Activated CD4-positive, alpha-beta T cell treated with anti-CD3 and anti-CD28 coated beads, Interleukin-2, amount 10 ng/mL, durations not matched to agents 24 days and 14 days (primary cell): ENCODE measurements at regions not wholly inside any gene's neighbourhood (a gene's known extent, or its start where the extent isn't known, plus 50 kb on each side); places are given as distances from the start of the nearest gene placed in this dataset.

Experiments used
- DNase-seq: peaks from one replicate; pipeline ENCODE4 v3.0.0; 2022
- H3K27ac Mint-ChIP-seq: one replicate; pipeline ENCODE4 v1.8.0; 2022; ENCODE audit warnings: mild to moderate bottlenecking, mixed read lengths
- H3K27me3 Mint-ChIP-seq: one replicate; pipeline ENCODE4 v1.8.0; 2022; ENCODE audit warnings: mixed read lengths
- H3K36me3 Mint-ChIP-seq: one replicate; pipeline ENCODE4 v1.8.0; 2022; ENCODE audit warnings: low read depth, mild to moderate bottlenecking, mixed read lengths
- H3K4me1 Mint-ChIP-seq: one replicate; pipeline ENCODE4 v1.8.0; 2021; ENCODE audit warnings: mixed read lengths
- H3K4me3 Mint-ChIP-seq: one replicate; pipeline ENCODE4 v1.8.0; 2022; ENCODE audit warnings: mild to moderate bottlenecking, moderate library complexity, mixed read lengths
- H3K9me3 Mint-ChIP-seq: one replicate; pipeline ENCODE4 v1.8.0; 2021; ENCODE audit warnings: mixed read lengths
- intact Hi-C: fragments of 100-400 bp; cut with micrococcal nuclease; formaldehyde crosslinking; loops from one replicate; pipeline ENCODE4 v1.15.1; 2023

- intact Hi-C loops: no loop called here
- Mint-ChIP-seq H3K9me3 (peaks cover 3% of the 10 kb centered on the region), H3K36me3 (no peaks in the 10 kb centered on the region), H3K27ac (no peak overlapping the region), H3K4me3 (no peak overlapping the region), H3K4me1 (peaks cover 9% of the 10 kb centered on the region), H3K27me3 (no peaks in the 10 kb centered on the region)
- DNase-seq: no peak
Observed at GRCh38 chr6:14932485-14933182, 313.2 kb upstream of the JARID2 start.

- intact Hi-C loops: no loop called here
Observed at GRCh38 chr6:14933183-14933544, 312.7 kb upstream of the JARID2 start.

GRCh38 chr6:14934013-14934412 is 311.9 kb upstream of the JARID2 start:
- intact Hi-C loops: no loop called here
- H3K4me1 Mint-ChIP-seq: peaks cover 9% of the 10 kb centered on the region
- H3K4me3 Mint-ChIP-seq: no peak overlapping the region
- no peaks in the 10 kb centered on the region for H3K36me3 Mint-ChIP-seq
- H3K9me3 Mint-ChIP-seq: peaks cover 3% of the 10 kb centered on the region
- DNase-seq: no peak
- no peak overlapping the region for H3K27ac Mint-ChIP-seq
- H3K27me3 Mint-ChIP-seq: no peaks in the 10 kb centered on the region

More at GRCh38 chr6:14933183-14933544, 312.7 kb upstream of the JARID2 start:
- no peak for DNase-seq
- H3K4me1 Mint-ChIP-seq: peaks cover 9% of the 10 kb centered on the region
- no peaks in the 10 kb centered on the region for H3K27me3 Mint-ChIP-seq
- H3K4me3 Mint-ChIP-seq: no peak overlapping the region
- peaks cover 3% of the 10 kb centered on the region for H3K9me3 Mint-ChIP-seq
- no peaks in the 10 kb centered on the region for H3K36me3 Mint-ChIP-seq
- no peak overlapping the region for H3K27ac Mint-ChIP-seq

GRCh38 chr6:14934844-14935243 is 311.0 kb upstream of the JARID2 start:
- H3K36me3 Mint-ChIP-seq: no peaks in the 10 kb centered on the region
- no peak for DNase-seq
- H3K4me1 Mint-ChIP-seq: peaks cover 9% of the 10 kb centered on the region
- H3K27ac Mint-ChIP-seq: no peak overlapping the region
- intact Hi-C loops: no loop called here
- H3K4me3 Mint-ChIP-seq: no peak overlapping the region
- no peaks in the 10 kb centered on the region for H3K27me3 Mint-ChIP-seq
- H3K9me3 Mint-ChIP-seq: peaks cover 3% of the 10 kb centered on the region

GRCh38 chr6:14936861-14937260 is 309.0 kb upstream of the JARID2 start:
- Mint-ChIP-seq H3K4me1 (peaks cover 5% of the 10 kb centered on the region), H3K36me3 (no peaks in the 10 kb centered on the region), H3K27ac (no peak overlapping the region), H3K27me3 (no peaks in the 10 kb centered on the region), H3K9me3 (peaks cover 3% of the 10 kb centered on the region), H3K4me3 (no peak overlapping the region)
- no peak for DNase-seq
- intact Hi-C loops: no loop called here

GRCh38 chr6:14943116-14943515 is 302.8 kb upstream of the JARID2 start:
- Mint-ChIP-seq H3K9me3 (peaks cover 4% of the 10 kb centered on the region), H3K27me3 (no peaks in the 10 kb centered on the region), H3K4me3 (no peak overlapping the region), H3K36me3 (no peaks in the 10 kb centered on the region), H3K27ac (no peak overlapping the region), H3K4me1 (no peaks in the 10 kb centered on the region)
- intact Hi-C loops: no loop called here
- no peak for DNase-seq

- H3K9me3 Mint-ChIP-seq: peaks cover 4% of the 10 kb centered on the region
- H3K36me3 Mint-ChIP-seq: no peaks in the 10 kb centered on the region
- intact Hi-C loops: no loop called here
- H3K4me3 Mint-ChIP-seq: no peak overlapping the region
- no peaks in the 10 kb centered on the region for H3K4me1 Mint-ChIP-seq
- DNase-seq: no peak
- H3K27me3 Mint-ChIP-seq: no peaks in the 10 kb centered on the region
- H3K27ac Mint-ChIP-seq: no peak overlapping the region
Observed at GRCh38 chr6:14944593-14944992, 301.3 kb upstream of the JARID2 start.

GRCh38 chr6:14945461-14946185 is 300.2 kb upstream of the JARID2 start:
- Mint-ChIP-seq H3K36me3 (no peaks in the 10 kb centered on the region), H3K4me1 (no peaks in the 10 kb centered on the region), H3K27me3 (no peaks in the 10 kb centered on the region), H3K4me3 (no peak overlapping the region), H3K9me3 (peaks cover 4% of the 10 kb centered on the region), H3K27ac (no peak overlapping the region)
- DNase-seq: no peak
- intact Hi-C loops: no loop called here

GRCh38 chr6:14946753-14947152 is 299.1 kb upstream of the JARID2 start:
- H3K9me3 Mint-ChIP-seq: peaks cover 4% of the 10 kb centered on the region
- H3K4me3 Mint-ChIP-seq: no peak overlapping the region
- H3K27me3 Mint-ChIP-seq: no peaks in the 10 kb centered on the region
- DNase-seq: no peak
- intact Hi-C loops: no loop called here
- H3K4me1 Mint-ChIP-seq: no peaks in the 10 kb centered on the region
- H3K36me3 Mint-ChIP-seq: no peaks in the 10 kb centered on the region
- no peak overlapping the region for H3K27ac Mint-ChIP-seq

- Mint-ChIP-seq H3K36me3 (no peaks in the 10 kb centered on the region), H3K27me3 (no peaks in the 10 kb centered on the region), H3K4me3 (no peak overlapping the region), H3K27ac (no peak overlapping the region), H3K4me1 (no peaks in the 10 kb centered on the region), H3K9me3 (peaks cover 4% of the 10 kb centered on the region)
- no peak for DNase-seq
- intact Hi-C loops: no loop called here
Observed at GRCh38 chr6:14948586-14949245, 297.2 kb upstream of the JARID2 start.

GRCh38 chr6:14950103-14950969 is 295.5 kb upstream of the JARID2 start:
- Mint-ChIP-seq H3K27ac (no peak overlapping the region), H3K27me3 (no peaks in the 10 kb centered on the region), H3K9me3 (peaks cover 9% of the 10 kb centered on the region), H3K36me3 (peaks cover 2% of the 10 kb centered on the region), H3K4me1 (no peaks in the 10 kb centered on the region), H3K4me3 (no peak overlapping the region)
- intact Hi-C loops: no loop called here
- no peak for DNase-seq

GRCh38 chr6:14950970-14951276 is 294.9 kb upstream of the JARID2 start:
- Mint-ChIP-seq H3K9me3 (peaks cover 9% of the 10 kb centered on the region), H3K4me1 (no peaks in the 10 kb centered on the region), H3K27ac (no peak overlapping the region), H3K36me3 (peaks cover 2% of the 10 kb centered on the region), H3K4me3 (no peak overlapping the region), H3K27me3 (no peaks in the 10 kb centered on the region)
- intact Hi-C loops: no loop called here
- no peak for DNase-seq

GRCh38 chr6:14951704-14952103 is 294.2 kb upstream of the JARID2 start:
- no peak overlapping the region for H3K27ac Mint-ChIP-seq
- no peaks in the 10 kb centered on the region for H3K27me3 Mint-ChIP-seq
- no peak overlapping the region for H3K4me3 Mint-ChIP-seq
- DNase-seq: no peak
- peaks cover 10% of the 10 kb centered on the region for H3K9me3 Mint-ChIP-seq
- intact Hi-C loops: no loop called here
- H3K4me1 Mint-ChIP-seq: no peaks in the 10 kb centered on the region
- peaks cover 2% of the 10 kb centered on the region for H3K36me3 Mint-ChIP-seq

- no peak for DNase-seq
- H3K36me3 Mint-ChIP-seq: peaks cover 2% of the 10 kb centered on the region
- H3K9me3 Mint-ChIP-seq: peaks cover 10% of the 10 kb centered on the region
- H3K4me1 Mint-ChIP-seq: no peaks in the 10 kb centered on the region
- no peak overlapping the region for H3K4me3 Mint-ChIP-seq
- intact Hi-C loops: no loop called here
- H3K27ac Mint-ChIP-seq: no peak overlapping the region
- H3K27me3 Mint-ChIP-seq: no peaks in the 10 kb centered on the region
Observed at GRCh38 chr6:14953836-14954235, 292.0 kb upstream of the JARID2 start.
